Ramos (cell line): ENCODE measurements at regions not wholly inside any gene's neighbourhood (a gene's known extent, or its start where the extent isn't known, plus 50 kb on each side); places are given as distances from the start of the nearest gene placed in this dataset.
"Not testable (repeated sequence)": the region's sequence is repeated elsewhere in the genome, so short reads cannot be mapped to it uniquely, and the experiment has no call there.

Source experiments
- in situ Hi-C: fragments of 300-500 bp; cut with MboI; formaldehyde crosslinking; loops from one replicate; pipeline ENCODE4 v1.14.3; 2022; ENCODE audit warnings: low sequenced_read_pairs; ENCODE audit not compliant: unreplicated experiment

DNA sequence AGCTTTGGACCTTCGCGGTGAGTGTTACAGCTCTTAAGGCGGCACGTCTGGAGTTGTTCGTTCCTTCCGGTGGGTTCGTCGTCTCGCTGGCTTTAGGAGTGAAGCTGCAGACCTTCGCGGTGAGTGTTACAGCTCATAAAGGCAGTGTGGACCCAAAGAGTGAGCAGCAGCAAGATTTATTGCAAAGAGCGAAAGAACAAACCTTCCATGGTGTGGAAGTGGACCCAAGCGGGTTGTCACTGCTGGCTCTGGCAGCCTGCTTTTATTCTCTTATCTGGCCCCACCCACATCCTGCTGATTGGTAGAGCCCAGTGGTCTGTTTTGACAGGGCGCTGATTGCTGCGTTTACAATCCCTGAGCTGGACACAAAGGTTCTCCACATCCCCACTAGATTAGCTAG, 396.1 kb upstream of the LCORL start:
- in situ Hi-C loops = not testable (repeated sequence)

DNA sequence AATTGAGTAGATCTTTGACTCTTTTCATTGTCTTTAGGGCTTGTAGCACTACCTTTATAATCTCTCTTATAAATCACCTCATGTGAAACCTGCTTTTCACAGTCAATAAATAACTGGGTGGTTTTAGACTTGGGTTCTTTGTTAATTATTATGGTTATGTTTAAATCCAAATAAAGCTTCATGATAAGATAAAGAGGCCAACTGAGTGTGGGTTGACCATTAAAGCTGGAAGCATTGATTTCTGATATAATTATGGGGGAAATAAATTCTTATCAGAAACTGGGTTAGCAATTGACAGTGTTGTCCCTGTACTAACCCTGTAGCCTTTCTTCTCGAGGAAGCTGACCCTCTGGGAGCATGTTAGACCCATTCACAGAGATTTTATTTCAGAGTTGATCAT, 384.7 kb upstream of the LCORL start:
- in situ Hi-C loops = no loop called here

- in situ Hi-C loops = no loop called here
Observed at GRCh38 chr4:18405054-18405453, 383.5 kb upstream of the LCORL start.

- in situ Hi-C loops = no loop called here
Observed at GRCh38 chr4:18404642-18405041, 383.1 kb upstream of the LCORL start.

DNA sequence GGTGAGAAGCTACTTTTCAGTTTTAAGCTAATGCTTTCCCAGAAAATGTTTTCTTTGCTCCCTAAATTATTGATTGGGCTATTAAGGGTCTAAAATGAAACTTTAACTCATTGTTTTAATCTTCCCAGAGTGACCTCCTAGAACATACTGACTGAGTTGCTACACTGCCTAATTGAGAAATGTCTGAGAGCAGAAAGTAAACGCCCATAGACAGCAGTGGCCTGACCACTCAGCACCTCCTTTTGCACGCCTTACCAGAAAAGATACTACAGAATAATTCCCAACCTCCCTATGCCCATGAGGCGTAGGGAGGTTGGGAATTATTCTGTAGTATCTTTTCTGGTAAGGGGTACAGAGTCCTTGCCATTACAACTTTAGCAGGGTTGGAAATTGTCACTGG, 381.8 kb upstream of the LCORL start:
- in situ Hi-C loops = no loop called here

DNA sequence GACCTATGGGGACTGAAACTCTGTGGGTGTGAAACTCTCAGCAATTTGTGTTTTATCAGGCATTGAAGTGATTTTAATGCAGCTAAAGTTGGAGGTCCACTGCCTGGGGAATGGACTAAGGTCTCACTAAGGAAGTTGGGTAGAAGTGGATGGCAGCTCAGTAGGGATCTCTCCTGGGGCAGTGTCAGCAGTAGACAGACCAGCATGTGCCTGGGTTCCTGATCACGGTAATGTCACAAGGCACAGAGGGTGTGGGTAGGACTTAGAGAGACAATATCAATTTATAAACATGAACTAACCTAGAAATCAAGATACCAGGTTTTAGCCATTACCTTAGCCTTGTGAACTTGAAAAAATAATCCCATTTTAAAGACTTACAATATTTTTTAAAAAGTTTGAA, 380.3 kb upstream of the LCORL start:
- in situ Hi-C loops = no loop called here

- in situ Hi-C loops = no loop called here
Observed at GRCh38 chr4:18401425-18401824, 379.9 kb upstream of the LCORL start.

GRCh38 chr4:18398661-18399060, 377.1 kb upstream of the LCORL start:
- in situ Hi-C loops = no loop called here

- in situ Hi-C loops = no loop called here
Observed at GRCh38 chr4:18397681-18398390, 376.3 kb upstream of the LCORL start.

DNA sequence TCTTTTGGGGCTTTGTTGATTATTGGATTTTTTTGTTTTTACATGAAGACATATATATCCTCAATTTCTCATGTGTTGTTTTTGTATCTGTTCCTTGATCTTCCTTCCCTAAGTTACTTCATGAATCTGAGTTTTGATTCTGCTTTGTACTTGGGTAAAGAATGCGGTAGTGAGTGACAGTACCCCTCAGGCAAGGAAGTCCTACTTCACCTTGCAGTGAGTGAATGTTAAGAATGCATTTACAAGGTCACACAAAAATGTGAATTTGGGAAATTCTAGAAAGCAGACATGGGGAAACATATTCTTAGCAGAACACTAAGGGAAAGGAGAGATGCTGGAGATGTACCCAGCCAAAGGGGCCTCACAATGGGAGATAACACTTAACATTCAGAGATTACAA, 373.1 kb upstream of the LCORL start:
- in situ Hi-C loops = no loop called here

DNA sequence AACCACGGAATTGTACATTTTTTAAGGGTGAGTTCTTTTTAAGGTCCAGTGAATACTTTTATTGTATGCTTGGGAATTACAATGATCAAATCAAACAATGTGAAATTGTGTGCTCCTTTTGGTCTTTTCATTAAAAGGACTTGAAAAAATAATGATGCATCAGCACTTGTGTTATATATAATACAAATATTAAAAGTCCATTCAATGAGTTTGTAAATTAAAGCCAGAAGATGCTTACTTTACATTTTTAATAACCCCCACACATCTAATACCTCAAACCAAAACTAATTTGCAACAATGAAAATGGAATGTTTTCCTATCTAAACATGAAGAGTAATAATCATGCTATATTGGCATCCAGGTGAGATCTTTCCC, 369.8 kb upstream of the LCORL start:
- in situ Hi-C loops = no loop called here

GRCh38 chr4:18390655-18391353, 369.2 kb upstream of the LCORL start:
- in situ Hi-C loops = no loop called here

- in situ Hi-C loops = no loop called here
Observed at GRCh38 chr4:18389115-18389514, 367.6 kb upstream of the LCORL start.

DNA sequence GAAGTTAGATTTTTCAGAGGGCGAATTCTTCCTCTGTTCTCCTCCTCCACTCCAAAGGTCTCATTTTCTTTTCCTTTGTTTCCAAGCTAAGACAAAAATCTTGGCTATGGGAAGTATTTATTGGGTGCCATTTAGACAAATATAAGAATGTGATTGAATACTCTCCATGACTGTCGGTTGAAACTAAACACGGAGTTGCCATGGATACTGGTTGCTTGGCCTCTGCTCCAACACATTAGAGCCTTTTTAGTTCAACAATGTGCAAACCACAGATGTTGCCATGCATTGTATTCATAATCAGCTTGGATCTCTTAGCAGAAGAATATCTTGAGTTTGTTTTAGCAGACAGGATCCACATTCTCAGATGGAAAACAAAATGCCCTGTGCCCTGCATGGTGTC, 366.5 kb upstream of the LCORL start:
- in situ Hi-C loops = no loop called here

GRCh38 chr4:18381186-18381585, 359.6 kb upstream of the LCORL start:
- in situ Hi-C loops = no loop called here

DNA sequence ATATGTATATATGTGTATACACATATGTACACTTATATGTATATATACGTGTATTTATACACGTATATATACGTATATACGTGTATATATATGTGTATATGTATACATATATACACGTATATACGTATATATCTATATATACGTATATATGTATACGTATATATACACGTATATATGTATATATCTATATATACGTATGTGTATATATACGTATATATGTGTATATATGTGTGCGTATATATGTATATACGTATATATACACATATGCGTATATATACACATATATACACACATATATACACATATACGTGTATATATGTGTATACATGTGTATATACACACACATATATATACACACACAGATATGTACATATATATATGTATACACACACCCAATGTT, 348.0 kb upstream of the LCORL start:
- in situ Hi-C loops = no loop called here

- in situ Hi-C loops = no loop called here
Observed at GRCh38 chr4:18366892-18367291, 345.3 kb upstream of the LCORL start.

GRCh38 chr4:18366136-18366535, 344.6 kb upstream of the LCORL start:
- in situ Hi-C loops = no loop called here

- in situ Hi-C loops = no loop called here
Observed at GRCh38 chr4:18343581-18343980, 322.0 kb upstream of the LCORL start.

DNA sequence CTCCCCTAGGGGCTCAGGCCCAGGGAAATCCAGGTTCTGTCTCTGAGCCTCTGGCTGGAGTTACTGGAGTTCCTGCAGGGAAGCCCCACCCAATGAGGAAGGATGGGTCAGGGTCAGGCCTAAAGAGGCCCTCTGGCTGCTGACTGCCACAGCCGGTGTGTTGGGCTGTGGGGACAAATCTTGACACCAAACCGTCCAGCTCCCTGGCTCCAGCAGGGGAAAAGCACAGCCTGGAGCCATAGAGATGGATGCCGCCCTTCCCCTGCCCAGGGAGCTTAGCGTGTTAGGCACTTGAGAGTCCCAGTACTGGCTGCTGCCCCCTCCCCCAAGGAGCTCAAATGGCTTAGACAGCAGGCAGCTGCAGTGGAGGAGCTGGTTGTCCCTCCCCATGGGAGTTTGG, 321.3 kb upstream of the LCORL start:
- in situ Hi-C loops = no loop called here

- in situ Hi-C loops = no loop called here
Observed at GRCh38 chr4:18321956-18322530, 300.5 kb upstream of the LCORL start.

- in situ Hi-C loops = no loop called here
Observed at GRCh38 chr4:18319431-18319830, 297.9 kb upstream of the LCORL start.
